K562 (cell line): ENCODE measurements at regions not wholly inside any gene's neighbourhood (a gene's known extent, or its start where the extent isn't known, plus 50 kb on each side); places are given as distances from the start of the nearest gene placed in this dataset.

Experiments
- ATAC-seq: fragments of 200-7000 bp; cut with Tn5 transposase; 3 replicates; pipeline ENCODE4 v1.9.1; 2020; ENCODE audit warnings: moderate library complexity
- BruUV-seq: library from RNA; stranded (reverse); fragments of 400-500 nt; replicated peaks from 2 replicates; lab custom pipeline; 2021; lab: Mats Ljungman, UMichigan
- CTCF ChIA-PET: fragments of 300-600 bp; formaldehyde crosslinking; extraction: SDS; loops from one replicate; lab custom pipeline; 2021; ENCODE audit warnings: low intra/inter-chr PET ratio; lab: Yijun Ruan, JAX
- POLR2A ChIA-PET: fragments of 300-600, 350-650 bp; sonication (Branson Sonifier 250); formaldehyde crosslinking; extraction: SDS; loops from one replicate; lab custom pipeline; 2021; ENCODE audit warnings: antibody characterized with exemption, inconsistent platforms; lab: Yijun Ruan, JAX
- DNase-seq, 4 experiments: peaks; one replicate each; pipeline versions ENCODE4 v3.0.0 to v3.0.0-alpha.2; 2011 to 2018; ENCODE audit warnings: low spot score in 3 of 4, mixed read lengths in 3 of 4; ENCODE audit errors: extremely low read depth in 1 of 4
- FAIRE-seq: peaks from 2 replicates; lab custom pipeline; 2011; peaks lifted over from hg19 to GRCh38; lab: Jason Lieb, UNC
- H2AFZ ChIP-seq: 2 replicates; pipeline ENCODE4 v1.6.0; 2011; ENCODE audit warnings: low read depth, low read length, control low read depth, inconsistent platforms
- H3K27ac ChIP-seq: fragments of 200-600 bp; 3 replicates; pipeline ENCODE4 v1.8.0; 2011; ENCODE audit warnings: low read depth, mild to moderate bottlenecking, control low read depth, inconsistent platforms, low read length, moderate library complexity, mixed read lengths; ENCODE audit errors: extremely low read depth
- H3K27me3 ChIP-seq, 2 experiments: fragments of 300-600 bp in 1 of 2; 2 replicates in 1 of 2; 3 replicates in 1 of 2; pipeline versions ENCODE4 v1.6.0 to v1.8.0; 2011; ENCODE audit warnings: inconsistent platforms in 2 of 2, low read length in 2 of 2, mild to moderate bottlenecking in 1 of 2, mixed read lengths in 1 of 2, moderate library complexity in 1 of 2; ENCODE audit not compliant: control insufficient read depth in 2 of 2, insufficient read depth in 2 of 2
- H3K36me3 ChIP-seq: fragments of 300-600 bp; 3 replicates; pipeline ENCODE4 v1.8.0; 2011; ENCODE audit warnings: mild to moderate bottlenecking, low read length, inconsistent platforms; ENCODE audit not compliant: control insufficient read depth, insufficient read depth
- H3K4me1 ChIP-seq, 2 experiments: fragments of 200-600 bp in 1 of 2; replicated peaks in 1 of 2; 2 replicates in 1 of 2; 3 replicates in 1 of 2; pipeline versions ENCODE4 v1.5.1 to v1.8.0; 2011; ENCODE audit warnings: inconsistent platforms in 2 of 2, low read length in 2 of 2, mild to moderate bottlenecking in 1 of 2, mixed read lengths in 1 of 2, moderate library complexity in 1 of 2; ENCODE audit not compliant: control insufficient read depth in 2 of 2, insufficient read depth in 2 of 2
- H3K4me2 ChIP-seq: 2 replicates; pipeline ENCODE4 v1.6.1; 2011; ENCODE audit warnings: low read length, control low read depth, inconsistent platforms, mixed read lengths; ENCODE audit not compliant: insufficient read depth
- H3K4me3 ChIP-seq: fragments of 200-600 bp; sonication (generic), shearing (Covaris generic); 2 replicates; pipeline ENCODE4 v1.5.1; 2016; ENCODE audit warnings: control low read depth, inconsistent platforms
- H3K79me2 ChIP-seq: fragments of 200-600 bp; 3 replicates; pipeline ENCODE4 v1.8.0; 2011; ENCODE audit warnings: low read length, inconsistent platforms; ENCODE audit not compliant: control insufficient read depth, insufficient read depth
- H3K9ac ChIP-seq, 2 experiments: 2 replicates each; pipeline versions ENCODE4 v1.6.0 to v1.6.1; 2011; ENCODE audit warnings: low read depth in 2 of 2, low read length in 2 of 2, control low read depth in 1 of 2, inconsistent platforms in 1 of 2, mild to moderate bottlenecking in 1 of 2, mixed read lengths in 1 of 2; ENCODE audit not compliant: insufficient read depth in 1 of 2
- H3K9me1 ChIP-seq: one replicate; pipeline ENCODE4 v1.6.0; 2011; ENCODE audit warnings: inconsistent platforms, mild to moderate bottlenecking, low read length, moderate library complexity; ENCODE audit not compliant: control insufficient read depth, insufficient read depth
- H3K9me3 ChIP-seq: replicated peaks from 2 replicates; pipeline ENCODE4 v1.5.1; 2011; ENCODE audit warnings: low read depth, low read length, inconsistent platforms; ENCODE audit not compliant: control insufficient read depth, insufficient read depth
- H4K20me1 ChIP-seq: replicated peaks from 2 replicates; pipeline ENCODE4 v1.6.1; 2011; ENCODE audit warnings: low read length, inconsistent platforms, mixed read lengths; ENCODE audit not compliant: control insufficient read depth, insufficient read depth
- HNRNPUL1 ChIP-seq: fragments of 200-400 bp; formaldehyde crosslinking; IDR thresholded peaks from 2 replicates; pipeline ENCODE4 v1.6.1; 2017; ENCODE audit warnings: low read length
- MEF2A ChIP-seq: IDR thresholded peaks from 2 replicates; pipeline ENCODE4 v1.6.1; 2011; ENCODE audit warnings: low read depth, mild to moderate bottlenecking, low read length, moderate library complexity; ENCODE audit not compliant: control insufficient read depth
- MEF2D ChIP-seq: conservative IDR thresholded peaks from 2 replicates; pipeline ENCODE4 v1.6.1; 2016; ENCODE audit warnings: low read depth, missing genetic modification characterization, missing compliant biosample characterization
- PBX2 ChIP-seq, 2 experiments: IDR thresholded peaks in 1 of 2; conservative IDR thresholded peaks in 1 of 2; 2 replicates each; pipeline ENCODE4 v1.6.1; 2016; ENCODE audit warnings: low read depth in 2 of 2, mild to moderate bottlenecking in 1 of 2, missing compliant biosample characterization in 1 of 2, missing genetic modification characterization in 1 of 2, moderate library complexity in 1 of 2
- RAD21 ChIP-seq, 2 experiments: fragments of 250-450 bp in 1 of 2; fragments of 450-650 bp in 1 of 2; sonication (Bioruptor Pico) in 1 of 2; formaldehyde crosslinking in 1 of 2; IDR thresholded peaks in 1 of 2; conservative IDR thresholded peaks in 1 of 2; 2 replicates each; pipeline versions ENCODE4 v1.4.0 to v1.8.0; 2020 to 2022; ENCODE audit warnings: mild to moderate bottlenecking in 2 of 2, moderate library complexity in 1 of 2
- RBM22 ChIP-seq: fragments of 200-400 bp; formaldehyde crosslinking; IDR thresholded peaks from 2 replicates; pipeline ENCODE4 v1.6.1; 2018; ENCODE audit warnings: low read length, low read depth; ENCODE audit not compliant: poor library complexity, severe bottlenecking
- SAP30 ChIP-seq: fragments of 200-600 bp; sonication (generic); IDR thresholded peaks from 2 replicates; pipeline ENCODE4 v1.6.1; 2012; ENCODE audit warnings: borderline replicate concordance, low read depth, mild to moderate bottlenecking, moderate library complexity, low read length, control low read depth, inconsistent platforms; ENCODE audit not compliant: insufficient read depth, poor library complexity, severe bottlenecking
- SRSF1 ChIP-seq: fragments of 200-400 bp; formaldehyde crosslinking; IDR thresholded peaks from 2 replicates; pipeline ENCODE4 v1.6.1; 2017; ENCODE audit warnings: mild to moderate bottlenecking, low read depth, low read length, moderate library complexity
- XRCC5 ChIP-seq: fragments of 200-400 bp; formaldehyde crosslinking; IDR thresholded peaks from 2 replicates; pipeline ENCODE4 v1.6.1; 2017; ENCODE audit warnings: low read depth, mild to moderate bottlenecking, low read length
- ZNF436 ChIP-seq: fragments of 250-450, 450-650 bp; sonication (Bioruptor Pico); formaldehyde crosslinking; IDR thresholded peaks from 2 replicates; pipeline ENCODE4 v1.7.0; 2020; ENCODE audit warnings: mild to moderate bottlenecking
- ZNF445 ChIP-seq: fragments of 250-450 bp; sonication (Bioruptor Pico); IDR thresholded peaks from 2 replicates; pipeline ENCODE4 v1.4.0; 2020; ENCODE audit warnings: low read depth, mild to moderate bottlenecking, moderate library complexity
- ZNF639 ChIP-seq, 2 experiments: fragments of 200-800 bp in 1 of 2; sonication (Bioruptor generic) in 1 of 2; sonication (generic) in 1 of 2; formaldehyde crosslinking in 1 of 2; IDR thresholded peaks in 1 of 2; conservative IDR thresholded peaks in 1 of 2; 2 replicates each; pipeline versions ENCODE4 v1.5.0 to v1.6.1; 2016 to 2020; ENCODE audit warnings: missing compliant biosample characterization in 1 of 2, missing genetic modification characterization in 1 of 2, missing genetic modification reagents in 1 of 2
- WGBS: fragments of 100-300 bp; shearing (Covaris generic); methylation state at CpG from one replicate; pipeline ENCODE4 v1.1.6; 2016; ENCODE audit warnings: low coverage, mixed read lengths; ENCODE audit not compliant: insufficient coverage; ENCODE audit errors: missing lambda C conversion rate; 5-methylcytosine and 5-hydroxymethylcytosine counted together
- in situ Hi-C: fragments of 300-500 bp; cut with MboI; formaldehyde crosslinking; loops from 4 replicates; pipeline ENCODE4 v1.15.0; 2018; ENCODE audit warnings: inconsistent platforms, mixed read lengths
- intact Hi-C: fragments of 100-400 bp; cut with micrococcal nuclease; formaldehyde crosslinking; loops from 2 replicates; pipeline ENCODE4 v1.14.2; 2022
- TF ChIP-seq, protein P1 (sequence below): sonication (generic); formaldehyde crosslinking; IDR thresholded peaks from 2 replicates; pipeline ENCODE4 v1.8.1; 2022; ENCODE audit warnings: missing genetic modification reagents

- TF ChIP-seq PBX2 (CRISPR knock-in tag; IDR thresholded peaks at IDR 0.05; ENCODE audit: low read depth) (no peak), PBX2 (tag; conservative IDR thresholded peaks at IDR 0.05; ENCODE audit: low read depth) (no peak), XRCC5 (no peak)
Measured at GRCh38 chr1:98086796-98087441, 166.1 kb upstream of the DPYD start (continued).

DNA sequence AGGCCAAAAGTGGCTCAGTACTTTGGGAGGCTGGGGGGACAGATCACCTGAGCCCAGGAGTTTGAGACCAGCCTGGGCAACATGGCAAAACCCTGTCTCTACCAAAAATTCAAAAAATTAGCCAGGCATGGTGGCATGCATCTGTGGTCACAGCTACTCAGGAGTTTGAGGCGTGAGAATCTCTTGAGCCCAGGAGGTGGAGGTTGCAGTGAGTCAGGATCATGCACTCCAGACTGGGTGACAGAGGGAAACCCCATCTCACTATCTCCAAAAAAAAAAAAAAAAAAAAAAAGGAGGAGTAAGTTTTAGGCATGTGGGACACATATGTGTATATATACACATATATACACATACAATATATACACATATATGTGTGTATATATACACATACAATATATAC is 165.3 kb upstream of the DPYD start:
- no peaks in the 10 kb centered on the region for H3K9me1 ChIP-seq
- in situ Hi-C loops (no loop called here), intact Hi-C loops (no loop called here)
- H3K79me2 ChIP-seq, result no peaks in the 10 kb centered on the region
- no peak overlapping the region for H3K9ac ChIP-seq
- no peaks in the 10 kb centered on the region for H3K36me3 ChIP-seq
- H3K27ac ChIP-seq, result no peak overlapping the region
- ChIA-PET CTCF (no interaction called here), POLR2A (no interaction called here)
- TF ChIP-seq, protein P1, sequence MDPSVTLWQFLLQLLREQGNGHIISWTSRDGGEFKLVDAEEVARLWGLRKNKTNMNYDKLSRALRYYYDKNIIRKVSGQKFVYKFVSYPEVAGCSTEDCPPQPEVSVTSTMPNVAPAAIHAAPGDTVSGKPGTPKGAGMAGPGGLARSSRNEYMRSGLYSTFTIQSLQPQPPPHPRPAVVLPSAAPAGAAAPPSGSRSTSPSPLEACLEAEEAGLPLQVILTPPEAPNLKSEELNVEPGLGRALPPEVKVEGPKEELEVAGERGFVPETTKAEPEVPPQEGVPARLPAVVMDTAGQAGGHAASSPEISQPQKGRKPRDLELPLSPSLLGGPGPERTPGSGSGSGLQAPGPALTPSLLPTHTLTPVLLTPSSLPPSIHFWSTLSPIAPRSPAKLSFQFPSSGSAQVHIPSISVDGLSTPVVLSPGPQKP (CRISPR knock-in tag), result no peak
- TF ChIP-seq RBM22 (no peak), ZNF445 (no peak), MEF2D (tag) (no peak), MEF2A (no peak), ZNF436 (CRISPR knock-in tag) (no peak), ZNF639 (CRISPR knock-in tag; conservative IDR thresholded peaks at IDR 0.05 in 1 of 2, IDR thresholded peaks at IDR 0.05 in 1 of 2) (no peak), RAD21 (CRISPR knock-in tag; conservative IDR thresholded peaks at IDR 0.05 in 1 of 2, IDR thresholded peaks at IDR 0.05 in 1 of 2) (no peak), HNRNPUL1 (no peak), SRSF1 (no peak), SAP30 (no peak)
- no peaks in the 10 kb centered on the region for H4K20me1 ChIP-seq
- 0% methylated on average over 1 of the region's 1 CpG for WGBS
- no peaks in the 10 kb centered on the region for H3K27me3 ChIP-seq
- BruUV-seq, result no TSS peak
- no peak overlapping the region for H3K4me2 ChIP-seq
- H3K4me3 ChIP-seq, result no peak overlapping the region
- ATAC-seq (no peak), FAIRE-seq (no peak), DNase-seq (no peak)
- H2AFZ ChIP-seq, result no peak overlapping the region
- H3K4me1 ChIP-seq, result no peaks in the 10 kb centered on the region
- no peaks in the 10 kb centered on the region for H3K9me3 ChIP-seq
